NCI-H2107 treated with DMSO at 0.1 percent for 48 hours (cell line): ENCODE measurements at regions not wholly inside any gene's neighbourhood (a gene's known extent, or its start where the extent isn't known, plus 50 kb on each side); places are given as distances from the start of the nearest gene placed in this dataset.

Experiments
- DNase-seq: peaks from one replicate; lab custom pipeline; 2025; ENCODE audit not compliant: unreplicated experiment; lab: John Stamatoyannopoulos, UW

DNA sequence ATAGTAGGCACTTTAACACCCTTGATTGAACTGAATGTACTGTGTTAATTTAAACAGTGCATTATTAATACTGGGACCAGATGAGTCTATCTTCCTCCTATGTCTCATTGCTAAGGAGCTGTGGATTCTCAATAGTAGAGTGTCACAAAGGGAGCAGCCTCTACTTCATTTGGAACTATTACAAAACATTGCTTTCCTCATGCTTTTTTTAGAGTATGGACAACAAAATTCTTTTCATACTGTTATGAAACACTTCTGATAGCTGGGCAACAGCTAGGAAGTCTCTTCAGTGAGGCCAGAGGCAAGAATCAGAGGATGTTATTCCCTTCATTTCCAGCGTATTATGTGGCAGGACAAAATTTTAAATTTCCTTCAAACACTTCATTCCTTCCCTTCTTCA lies 160.8 kb downstream of the FBXO8 start:
- DNase-seq, result no peak

GRCh38 chr4:174120446-174121295 lies 162.8 kb downstream of the FBXO8 start:
- no peak for DNase-seq

DNA sequence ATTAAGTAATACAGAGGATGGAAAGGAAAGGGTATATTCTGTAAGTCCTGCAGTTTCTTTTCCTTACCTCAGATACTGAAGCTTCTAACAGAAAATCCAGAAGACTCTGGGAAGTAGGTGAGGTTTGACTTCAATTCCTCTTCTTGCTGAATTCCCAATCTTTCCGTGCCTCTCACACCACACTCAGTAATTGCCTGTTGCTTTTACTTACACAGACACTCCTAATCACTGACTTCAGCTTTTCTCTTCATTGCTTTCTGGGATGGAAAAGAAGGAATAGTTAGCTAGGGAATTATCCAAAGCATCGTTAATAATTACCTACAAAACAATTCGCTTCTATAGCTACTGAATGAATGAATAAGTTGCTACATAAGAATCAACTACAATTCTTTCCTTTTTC lies 163.6 kb downstream of the FBXO8 start:
- no peak for DNase-seq

DNA sequence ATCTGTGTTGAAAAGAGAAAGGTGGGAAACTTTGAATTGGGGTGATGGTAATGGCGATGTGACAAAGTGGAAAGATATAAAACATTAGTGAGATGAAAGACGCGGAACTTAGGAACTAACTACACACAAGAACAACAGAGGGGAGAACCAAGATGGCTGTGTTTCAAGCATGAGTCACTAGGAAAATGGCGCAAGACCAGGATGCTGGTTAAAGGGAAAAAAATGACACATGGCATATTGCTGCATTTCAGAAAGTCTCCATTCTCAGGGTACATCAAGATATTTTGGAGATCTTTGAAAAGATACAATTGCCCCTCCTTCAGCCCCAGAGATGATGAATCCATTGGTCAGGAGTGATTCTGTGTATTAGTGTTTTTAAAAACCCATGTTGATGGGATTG lies 164.4 kb downstream of the FBXO8 start:
- DNase-seq, result no peak

DNA sequence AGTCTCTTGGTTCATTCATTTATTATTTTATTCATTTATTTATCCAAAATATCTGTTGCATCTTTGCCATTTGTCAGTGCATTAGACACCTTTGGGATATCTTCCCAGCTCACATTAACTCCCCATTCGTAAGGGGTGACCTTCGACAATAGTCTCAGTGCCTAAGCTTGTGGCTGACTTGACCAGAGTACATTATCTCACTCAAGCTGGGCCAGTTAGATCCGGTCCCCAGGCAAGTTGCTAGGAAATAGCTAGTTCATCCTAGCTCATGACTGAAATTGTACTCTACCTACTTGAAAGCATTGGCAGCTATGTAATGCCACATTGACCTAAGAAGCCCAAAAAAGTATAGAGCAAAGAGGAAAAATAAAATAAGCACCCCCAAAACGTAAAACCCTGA lies 165.3 kb downstream of the FBXO8 start:
- no peak for DNase-seq

DNA sequence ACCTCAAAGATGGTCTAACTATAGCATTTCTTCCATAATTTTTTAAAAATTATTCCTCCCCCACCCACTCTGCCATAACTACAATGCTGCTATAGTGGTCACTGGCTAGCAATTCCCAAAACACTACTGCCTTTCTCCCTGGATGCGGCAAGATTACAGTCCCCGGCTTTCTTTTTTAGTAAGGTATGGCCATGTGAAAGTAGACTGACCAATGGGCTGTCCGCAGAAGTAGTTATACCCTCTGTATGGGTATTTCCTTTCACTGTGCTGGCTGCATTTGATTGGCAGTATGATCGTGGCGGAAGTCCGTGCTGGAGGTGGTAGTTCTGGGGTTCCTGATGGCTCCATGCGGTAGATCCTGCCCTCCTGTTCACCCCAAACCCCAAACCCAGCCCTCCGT lies 166.0 kb downstream of the FBXO8 start:
- DNase-seq, result no peak

DNA sequence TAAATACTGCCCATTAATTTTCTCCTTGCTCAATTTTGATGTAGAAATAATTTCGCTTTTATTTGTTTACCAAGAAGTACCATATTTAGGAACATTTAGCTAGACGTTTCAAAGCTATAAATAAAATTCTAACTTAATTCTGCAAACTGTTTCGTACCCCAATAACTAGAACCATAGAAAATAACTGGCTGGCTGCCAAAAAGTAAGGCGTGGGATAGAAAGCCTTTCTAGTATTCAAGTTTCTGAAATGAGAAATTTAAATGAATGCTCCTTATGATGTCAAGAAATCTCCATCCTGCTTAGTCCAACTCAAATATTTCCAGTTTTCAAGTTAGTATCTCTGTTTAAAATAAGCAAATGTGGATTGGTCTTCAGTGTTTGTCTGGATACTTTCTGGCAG lies 167.4 kb downstream of the FBXO8 start:
- no peak for DNase-seq

DNA sequence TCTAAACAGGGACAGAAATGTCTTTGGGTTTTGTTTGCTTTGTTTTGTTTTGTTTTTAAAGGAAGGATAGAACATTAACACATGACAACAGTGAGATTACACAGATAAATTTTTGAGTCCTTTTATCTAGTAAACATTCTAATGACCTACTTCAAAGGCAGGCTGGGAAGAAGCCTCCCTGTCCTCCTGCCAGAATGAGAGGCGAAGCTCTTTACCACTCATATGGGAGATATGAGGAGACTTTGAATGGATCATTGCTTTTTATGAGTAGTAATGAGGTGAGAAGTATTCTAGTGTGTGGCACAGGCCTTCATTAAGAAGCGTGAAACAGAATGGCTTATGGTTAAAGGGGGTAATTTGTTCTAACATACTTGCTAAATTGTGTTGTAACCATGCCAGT lies 172.0 kb downstream of the FBXO8 start:
- no peak for DNase-seq

DNA sequence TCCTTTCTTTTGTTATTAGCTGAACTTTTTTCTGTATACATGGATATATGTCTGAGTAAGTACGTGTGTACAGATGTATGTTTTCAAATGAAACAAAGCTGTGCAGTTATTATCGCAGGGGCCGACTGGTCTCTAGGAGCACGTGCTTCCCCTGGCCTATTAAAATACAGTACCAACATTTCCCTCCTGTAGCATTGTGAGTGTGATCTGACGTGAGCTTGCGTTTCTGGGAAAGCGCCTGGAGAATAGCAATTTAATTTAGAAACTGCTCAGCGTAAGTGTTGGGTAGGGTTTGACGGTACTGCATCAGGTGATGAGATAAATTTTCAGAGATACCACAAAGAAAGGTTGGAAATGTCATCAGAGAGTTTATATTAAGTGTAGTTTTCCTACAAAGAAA lies 173.3 kb downstream of the FBXO8 start:
- DNase-seq, result no peak

DNA sequence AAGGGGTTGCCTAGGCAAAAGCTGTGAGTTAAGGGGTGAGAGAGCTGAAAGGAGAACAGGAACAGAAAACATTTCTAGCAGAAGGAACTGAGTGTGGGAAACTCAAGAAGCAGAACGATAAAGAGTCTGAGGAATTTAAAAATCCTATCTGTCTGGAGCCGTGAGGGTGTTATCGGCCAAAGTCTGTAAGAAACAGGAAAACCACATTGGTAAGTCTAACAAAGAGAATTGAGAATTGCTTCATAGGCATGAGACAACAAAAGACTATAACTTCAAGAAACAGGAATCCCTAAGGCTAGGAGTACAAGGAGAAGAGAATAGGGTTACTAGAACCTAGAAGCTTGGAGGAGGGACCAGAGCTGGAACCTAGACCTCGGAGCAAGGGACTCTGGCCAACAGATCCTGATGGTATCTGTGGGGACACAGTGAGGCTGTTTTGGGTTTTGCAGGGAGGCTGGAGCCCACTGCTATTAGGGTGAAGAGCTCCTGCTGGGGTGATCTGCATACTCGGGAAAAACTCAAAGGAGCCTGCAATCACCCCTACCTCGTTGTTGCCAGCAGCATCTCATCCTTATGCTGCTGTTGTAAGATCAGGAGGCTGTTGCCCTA lies 175.6 kb downstream of the FBXO8 start:
- DNase-seq, result no peak

DNA sequence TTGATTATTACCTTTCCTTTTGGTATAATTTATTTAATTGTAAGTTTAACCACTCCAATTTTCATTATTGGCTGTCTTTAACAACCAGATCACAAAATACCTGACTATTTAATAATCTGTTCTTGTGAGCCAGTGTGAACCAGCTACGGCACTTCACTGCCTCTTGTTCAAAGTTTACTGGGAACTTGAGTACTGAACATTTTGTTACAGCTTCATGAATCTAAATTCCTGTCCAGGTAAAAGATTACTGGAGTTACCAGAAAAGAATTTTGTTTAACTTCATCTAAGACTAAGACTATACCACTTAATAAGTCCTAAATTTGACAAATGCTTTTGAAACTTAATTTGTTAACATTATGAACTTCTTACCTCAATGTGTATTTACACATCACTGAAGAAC lies 178.3 kb downstream of the FBXO8 start:
- DNase-seq, result no peak

DNA sequence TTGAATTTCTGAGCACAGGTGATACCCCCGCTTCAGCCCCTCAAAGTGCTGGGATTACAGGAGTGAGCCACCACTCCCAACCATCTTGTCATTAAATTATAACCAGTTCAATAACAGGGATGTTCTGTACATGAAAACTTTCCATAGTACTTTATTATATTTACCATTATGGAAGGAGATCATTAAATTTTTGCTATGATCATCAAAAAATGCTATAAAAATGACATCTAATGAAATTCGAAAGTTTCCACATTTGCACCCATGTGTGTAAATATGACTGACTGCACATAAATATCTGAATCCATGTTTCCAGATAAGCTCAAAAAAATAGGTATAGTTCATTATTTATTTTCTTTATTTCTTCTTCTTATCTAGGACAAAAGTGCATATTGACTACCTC lies 182.6 kb downstream of the FBXO8 start:
- DNase-seq, result no peak

DNA sequence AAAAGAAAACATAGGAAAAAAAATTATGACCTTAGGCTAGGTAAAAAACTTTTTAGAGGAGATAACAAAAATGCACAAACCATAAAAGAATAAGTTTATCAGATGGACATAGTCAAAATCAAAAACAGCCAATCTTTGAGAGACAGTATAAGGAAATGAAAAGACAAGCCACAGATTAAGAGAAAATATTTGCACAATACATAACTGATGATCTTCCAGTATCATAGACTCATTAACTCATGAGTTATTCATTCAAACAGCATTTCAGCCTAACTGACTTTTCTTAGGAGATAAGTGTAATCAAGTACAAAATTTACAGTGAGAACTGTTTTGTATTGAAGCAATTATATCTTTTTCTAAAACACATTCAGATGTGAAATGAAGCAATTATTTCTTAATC lies 183.8 kb downstream of the FBXO8 start:
- no peak for DNase-seq

- DNase-seq, result no peak
Measured at GRCh38 chr4:174096999-174097398, 186.5 kb downstream of the FBXO8 start.

DNA sequence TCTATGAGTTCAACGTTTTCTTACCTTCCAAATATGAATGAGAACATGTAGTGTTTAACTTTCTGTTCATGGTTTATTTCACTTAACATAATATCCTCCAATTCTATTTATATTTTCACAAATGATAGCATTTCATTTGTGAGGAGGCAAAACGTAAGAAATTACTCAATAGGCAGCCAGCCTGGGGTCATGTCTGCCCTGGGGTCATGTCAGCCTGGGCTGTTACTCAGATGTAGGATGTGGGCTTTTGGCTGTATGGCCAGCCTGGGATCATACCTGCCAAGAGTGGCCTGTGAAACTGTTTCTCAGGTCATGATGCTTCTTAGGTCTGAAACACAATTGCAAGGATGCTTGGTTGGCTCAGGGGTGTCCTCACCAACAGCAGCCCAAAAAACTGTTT lies 187.0 kb downstream of the FBXO8 start:
- no peak for DNase-seq

DNA sequence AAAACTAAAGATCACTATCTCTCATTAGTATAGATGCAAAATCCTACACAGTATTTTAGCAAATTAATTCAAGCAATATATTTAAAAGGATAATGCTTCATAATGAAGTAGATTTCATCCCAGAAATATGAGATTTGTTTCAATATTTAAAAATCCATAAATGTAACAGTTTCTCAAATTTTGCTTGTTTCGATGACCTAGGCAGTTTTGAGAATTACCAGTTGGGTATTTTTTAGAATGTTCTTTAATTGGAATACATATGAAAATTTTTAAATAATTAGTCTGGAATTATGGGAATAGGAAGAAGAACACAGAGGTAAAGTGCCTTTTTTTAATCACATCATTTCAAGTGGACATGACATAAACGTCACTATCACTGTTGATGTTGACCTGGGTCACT lies 192.3 kb downstream of the FBXO8 start:
- no peak for DNase-seq

GRCh38 chr4:174089711-174090110 lies 193.8 kb downstream of the FBXO8 start:
- no peak for DNase-seq

GRCh38 chr4:174088795-174089194 lies 194.7 kb downstream of the FBXO8 start:
- no peak for DNase-seq

- DNase-seq, result no peak
Measured at GRCh38 chr4:174086829-174087799, 196.4 kb downstream of the FBXO8 start.

- no peak for DNase-seq
Measured at GRCh38 chr4:174084981-174085380, 198.5 kb downstream of the FBXO8 start.

- DNase-seq, result no peak
Measured at GRCh38 chr4:174084542-174084941, 198.9 kb downstream of the FBXO8 start.

- no peak for DNase-seq
Measured at GRCh38 chr4:174080361-174080760, 203.1 kb downstream of the FBXO8 start.
